ENCODE measurements at regions not wholly inside any gene's neighbourhood (a gene's known extent, or its start where the extent isn't known, plus 50 kb on each side); places are given as distances from the start of the nearest gene placed in this dataset.

DNA sequence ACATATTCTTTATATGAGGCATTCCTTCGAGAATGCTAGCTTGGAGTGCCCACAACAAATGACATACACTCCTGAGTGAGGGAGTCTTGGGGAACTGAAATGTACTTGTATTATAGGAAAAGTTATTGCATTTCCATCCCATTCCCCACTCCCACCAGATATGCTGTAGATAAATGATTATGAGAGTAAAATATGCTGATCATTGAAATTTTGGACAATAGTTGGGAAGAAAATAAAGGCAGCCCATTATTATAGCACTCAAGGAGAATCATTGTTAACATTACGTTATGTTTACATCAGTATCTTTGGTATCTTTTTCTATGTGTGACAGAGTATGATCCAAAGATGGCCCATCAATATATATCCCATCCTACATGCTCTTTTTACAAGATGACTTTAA, 194.4 kb downstream of the GATA3 start:
- H3K27ac Mint-ChIP-seq (ENCODE audit: unreplicated experiment) = no peak overlapping the region
- H3K27me3 Mint-ChIP-seq (ENCODE audit: unreplicated experiment) = no peaks in the 10 kb centered on the region
- no peak for DNase-seq
- no peaks in the 10 kb centered on the region for H3K36me3 Mint-ChIP-seq (ENCODE audit: unreplicated experiment)
- no peak overlapping the region for H3K4me3 Mint-ChIP-seq (ENCODE audit: unreplicated experiment)
- no peaks in the 10 kb centered on the region for H3K4me1 Mint-ChIP-seq (ENCODE audit: low read depth, unreplicated experiment)
- TF ChIP-seq, protein P1, sequence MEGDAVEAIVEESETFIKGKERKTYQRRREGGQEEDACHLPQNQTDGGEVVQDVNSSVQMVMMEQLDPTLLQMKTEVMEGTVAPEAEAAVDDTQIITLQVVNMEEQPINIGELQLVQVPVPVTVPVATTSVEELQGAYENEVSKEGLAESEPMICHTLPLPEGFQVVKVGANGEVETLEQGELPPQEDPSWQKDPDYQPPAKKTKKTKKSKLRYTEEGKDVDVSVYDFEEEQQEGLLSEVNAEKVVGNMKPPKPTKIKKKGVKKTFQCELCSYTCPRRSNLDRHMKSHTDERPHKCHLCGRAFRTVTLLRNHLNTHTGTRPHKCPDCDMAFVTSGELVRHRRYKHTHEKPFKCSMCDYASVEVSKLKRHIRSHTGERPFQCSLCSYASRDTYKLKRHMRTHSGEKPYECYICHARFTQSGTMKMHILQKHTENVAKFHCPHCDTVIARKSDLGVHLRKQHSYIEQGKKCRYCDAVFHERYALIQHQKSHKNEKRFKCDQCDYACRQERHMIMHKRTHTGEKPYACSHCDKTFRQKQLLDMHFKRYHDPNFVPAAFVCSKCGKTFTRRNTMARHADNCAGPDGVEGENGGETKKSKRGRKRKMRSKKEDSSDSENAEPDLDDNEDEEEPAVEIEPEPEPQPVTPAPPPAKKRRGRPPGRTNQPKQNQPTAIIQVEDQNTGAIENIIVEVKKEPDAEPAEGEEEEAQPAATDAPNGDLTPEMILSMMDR (IDR thresholded peaks at IDR 0.05; ENCODE audit: partially characterized antibody, unreplicated experiment) = no peak
- no peaks in the 10 kb centered on the region for H3K9me3 Mint-ChIP-seq (ENCODE audit: unreplicated experiment)

- DNase-seq = no peak
- Mint-ChIP-seq H3K27ac (ENCODE audit: unreplicated experiment) (no peak overlapping the region), H3K4me3 (ENCODE audit: unreplicated experiment) (no peak overlapping the region), H3K27me3 (ENCODE audit: unreplicated experiment) (peaks cover 2% of the 10 kb centered on the region), H3K4me1 (ENCODE audit: low read depth, unreplicated experiment) (no peaks in the 10 kb centered on the region), H3K9me3 (ENCODE audit: unreplicated experiment) (peaks cover 2% of the 10 kb centered on the region), H3K36me3 (ENCODE audit: unreplicated experiment) (peaks cover 5% of the 10 kb centered on the region)
- TF ChIP-seq, protein P1 (IDR thresholded peaks at IDR 0.05; ENCODE audit: partially characterized antibody, unreplicated experiment) = no peak
Observed at GRCh38 chr10:8254350-8254749, 199.9 kb downstream of the GATA3 start.

DNA sequence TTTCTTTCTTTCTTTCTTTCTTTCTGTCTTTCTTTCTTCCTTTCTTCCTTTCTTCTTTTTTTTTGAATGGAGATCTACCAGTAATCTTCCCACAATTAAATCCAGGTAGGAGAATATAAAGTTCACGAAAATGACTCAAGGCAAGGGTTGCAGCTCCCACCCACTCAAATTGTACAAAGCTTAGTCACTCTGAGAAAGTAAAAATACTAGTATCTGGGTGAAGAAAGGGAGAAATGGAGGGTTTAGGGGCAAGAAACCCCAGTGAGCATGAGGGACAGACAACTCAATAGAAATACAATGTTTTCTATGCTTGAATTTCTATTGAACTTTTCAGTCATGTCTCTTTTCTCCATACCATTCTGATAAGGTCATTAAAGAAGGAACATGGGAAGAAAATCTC, 200.8 kb downstream of the GATA3 start:
- DNase-seq = no peak
- Mint-ChIP-seq H3K4me3 (ENCODE audit: unreplicated experiment) (no peak overlapping the region), H3K4me1 (ENCODE audit: low read depth, unreplicated experiment) (no peaks in the 10 kb centered on the region), H3K27me3 (ENCODE audit: unreplicated experiment) (peaks cover 2% of the 10 kb centered on the region), H3K27ac (ENCODE audit: unreplicated experiment) (no peak overlapping the region), H3K9me3 (ENCODE audit: unreplicated experiment) (peaks cover 2% of the 10 kb centered on the region), H3K36me3 (ENCODE audit: unreplicated experiment) (peaks cover 5% of the 10 kb centered on the region)
- TF ChIP-seq, protein P1 (IDR thresholded peaks at IDR 0.05; ENCODE audit: partially characterized antibody, unreplicated experiment) = no peak

DNA sequence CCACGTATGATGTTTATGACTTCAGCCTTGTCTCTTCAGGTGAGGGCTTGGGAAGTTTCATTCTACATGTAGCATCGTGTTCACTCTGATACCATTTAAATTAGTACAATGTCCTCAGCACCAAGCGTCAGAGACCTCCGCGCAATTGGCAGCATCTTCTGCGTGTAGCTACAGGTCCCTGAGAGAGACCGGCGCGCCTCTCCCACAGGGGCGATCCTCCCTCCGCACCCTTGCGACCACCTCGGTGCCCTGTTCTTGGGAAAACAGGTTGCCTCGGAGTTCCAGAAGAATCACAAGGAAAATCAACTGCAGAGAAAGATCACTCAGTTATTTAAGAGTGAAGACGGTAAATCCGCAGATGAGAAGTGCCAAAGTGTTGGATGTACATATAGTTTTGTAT, 206.2 kb downstream of the GATA3 start:
- Mint-ChIP-seq H3K4me3 (ENCODE audit: unreplicated experiment) (no peak overlapping the region), H3K9me3 (ENCODE audit: unreplicated experiment) (peaks cover 2% of the 10 kb centered on the region), H3K4me1 (ENCODE audit: low read depth, unreplicated experiment) (no peaks in the 10 kb centered on the region), H3K36me3 (ENCODE audit: unreplicated experiment) (peaks cover 5% of the 10 kb centered on the region), H3K27me3 (ENCODE audit: unreplicated experiment) (peaks cover 2% of the 10 kb centered on the region), H3K27ac (ENCODE audit: unreplicated experiment) (no peak overlapping the region)
- no peak for DNase-seq
- TF ChIP-seq, protein P1 (IDR thresholded peaks at IDR 0.05; ENCODE audit: partially characterized antibody, unreplicated experiment) = no peak

DNA sequence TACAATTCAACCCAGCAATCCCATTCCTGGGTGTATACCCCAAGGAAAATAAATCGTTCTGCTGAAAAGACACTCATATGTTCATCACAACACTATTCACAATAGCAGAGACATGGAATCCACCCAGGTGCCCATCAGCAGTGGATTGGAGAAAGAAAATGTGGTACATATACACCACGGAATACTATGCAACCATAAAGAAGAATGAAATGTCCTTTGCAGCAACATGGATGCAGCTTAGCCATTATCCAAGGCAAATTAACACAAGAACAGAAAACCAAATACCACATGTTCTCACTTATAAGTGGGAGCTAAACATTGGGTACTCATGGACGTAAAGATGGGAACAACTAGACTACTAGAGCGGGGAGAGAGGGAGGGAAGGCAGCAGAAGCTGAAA, 207.8 kb downstream of the GATA3 start:
- H3K4me3 Mint-ChIP-seq (ENCODE audit: unreplicated experiment) = no peak overlapping the region
- TF ChIP-seq, protein P1 (IDR thresholded peaks at IDR 0.05; ENCODE audit: partially characterized antibody, unreplicated experiment) = no peak
- H3K36me3 Mint-ChIP-seq (ENCODE audit: unreplicated experiment) = no peaks in the 10 kb centered on the region
- peaks cover 2% of the 10 kb centered on the region for H3K27me3 Mint-ChIP-seq (ENCODE audit: unreplicated experiment)
- H3K9me3 Mint-ChIP-seq (ENCODE audit: unreplicated experiment) = peaks cover 2% of the 10 kb centered on the region
- H3K4me1 Mint-ChIP-seq (ENCODE audit: low read depth, unreplicated experiment) = no peaks in the 10 kb centered on the region
- no peak for DNase-seq
- no peak overlapping the region for H3K27ac Mint-ChIP-seq (ENCODE audit: unreplicated experiment)
